Heart right ventricle (tissue), 16 donors: ENCODE measurements at regions not wholly inside any gene's neighbourhood (a gene's known extent, or its start where the extent isn't known, plus 50 kb on each side); places are given as distances from the start of the nearest gene placed in this dataset.

ENCODE experiments used
- ATAC-seq, 8 donors: fragments of 200-7000 bp; cut with Tn5 transposase; one replicate each; pipeline ENCODE4 v1.9.1; 2020; ENCODE audit warnings: mild to moderate bottlenecking in 8 of 8, moderate library complexity in 8 of 8, moderate number of reproducible peaks in 1 of 8
- DNase-seq, 2 donors: peaks; one replicate each; pipeline ENCODE4 v3.0.0-alpha.2; 2020
- H3K27ac ChIP-seq, 10 donors: fragments of 200-600 bp; sonication (generic) in 2 of 10; one replicate each; pipeline versions ENCODE4 v1.5.0 to v1.8.0; 2020 to 2022; ENCODE audit warnings: mild to moderate bottlenecking in 3 of 10
- H3K27me3 ChIP-seq, 7 donors: fragments of 200-600 bp; one replicate each; pipeline ENCODE4 v1.8.0; 2021 to 2022; ENCODE audit warnings: mild to moderate bottlenecking in 2 of 7
- H3K36me3 ChIP-seq, 9 donors: fragments of 200-600 bp; sonication (generic) in 1 of 9; one replicate each; pipeline versions ENCODE4 v1.5.0 to v1.8.0; 2020 to 2022; ENCODE audit warnings: mild to moderate bottlenecking in 2 of 9
- H3K4me1 ChIP-seq, 9 donors: fragments of 200-600 bp; sonication (generic) in 1 of 9; one replicate each; pipeline versions ENCODE4 v1.5.0 to v1.8.0; 2020 to 2022; ENCODE audit warnings: mild to moderate bottlenecking in 4 of 9
- H3K4me3 ChIP-seq, 10 donors: fragments of 200-600 bp; sonication (generic) in 2 of 10; one replicate each; pipeline versions ENCODE4 v1.5.0 to v1.8.0; 2020 to 2022; ENCODE audit warnings: mild to moderate bottlenecking in 7 of 10, moderate library complexity in 2 of 10
- H3K9me3 ChIP-seq, 11 donors: fragments of 200-600 bp in 10 of 11; sonication (generic) in 2 of 11; one replicate each; pipeline versions ENCODE4 v1.5.0 to v1.8.0; 2013 to 2022; ENCODE audit warnings: mild to moderate bottlenecking in 2 of 11, control low read depth in 1 of 11, moderate library complexity in 1 of 11
- WGBS, 2 donors: extraction: QIAGEN DNeasy Blood & Tissue Kit; methylation state at CpG; one replicate each; pipeline ENCODE4 v1.1.7; 2013; ENCODE audit warnings: inconsistent platforms in 1 of 2; 5-methylcytosine and 5-hydroxymethylcytosine counted together
- intact Hi-C, 10 donors: fragments of 100-400 bp; cut with DNase I; formaldehyde crosslinking; loops; one replicate each; pipeline versions ENCODE4 v1.11.1 to v1.14.2; 2022
- TF ChIP-seq, protein P1 (sequence below), 9 donors: fragments of 200-600 bp; sonication (generic) in 2 of 9; IDR thresholded peaks; one replicate each; pipeline versions ENCODE4 v1.5.0 to v1.8.0; 2021 to 2022; ENCODE audit warnings: antibody characterized with exemption in 9 of 9, mild to moderate bottlenecking in 5 of 9, moderate library complexity in 1 of 9
- donor health status: Arrhythmogenic right ventricular cardiomyopathy.
- donor health status: ischemic (EF 13 %, LVEDD 7.1; RV severe dilation, severe dysfunction).
- donor health status: healthy with polysubstance abuse.
- donor health status: DM: no; HTN: yes; CAD: no.
- donor health status: DM: no; HTN: no; CAD: no.
- donor health status: ischemic (EF 25% LVEDD 6.9; RV normal size, moderate dysfunction).
- donor health status: ischemic (EF 25% LVEDD 5.7; RV mildly dilated, moderate dysfunction).
- donor health status: healthy.
- donor health status: DM: yes; HTN: yes; CAD: no.
- donor health status: Ischemic cardiomyopathy.
- donor health status: ischemic (EF 35%, LVEDD 5.7; RV mildly dilated, moderate dysfunction).
- donor health status: nonischemic (EF 11% LVEDD 7.7; RV severe dilation, severe dysfunction).
- donor health status: DM: yes; HTN: yes; CAD: no.
- donor health status: PGD.
- donor health status: ischemic (EF 29% LVEDD 5.4; RV normal size, mild dysfunction).
- donor health status: nonischemic (EF 23%, LVEDD 6.1; RV moderate dilation, normal function).

DNA sequence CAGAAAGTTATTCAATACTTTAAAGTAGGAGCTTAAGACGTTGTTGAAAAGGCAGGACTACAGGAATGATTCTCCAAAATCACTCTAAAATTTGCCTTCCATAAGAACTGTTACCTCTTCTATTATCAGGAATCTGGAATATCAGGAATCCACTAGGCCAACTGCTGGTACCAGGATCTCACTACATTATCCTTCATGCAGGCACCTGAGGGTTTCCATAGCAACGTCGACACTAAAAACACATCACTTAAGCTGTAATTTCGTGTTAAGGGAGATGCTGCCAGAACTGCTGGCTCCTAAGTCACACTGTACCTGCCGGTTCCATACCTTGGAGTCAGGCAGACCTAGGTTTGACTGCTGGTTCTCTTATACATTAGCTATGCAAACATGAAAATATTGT, 139.7 kb upstream of the C1orf87 start:
- Histone ChIP-seq H3K4me1 (no peaks in the 10 kb centered on the region), H3K36me3 (no peaks in the 10 kb centered on the region), H3K4me3 (no peak overlapping the region), H3K27me3 (no peaks in the 10 kb centered on the region), H3K9me3 (peaks cover 0 to 23% (median 0%) of the 10 kb centered on the region in 11 donors), H3K27ac (no peak overlapping the region)
- DNase-seq (no peak), ATAC-seq (no peak)
- TF ChIP-seq, protein P1, sequence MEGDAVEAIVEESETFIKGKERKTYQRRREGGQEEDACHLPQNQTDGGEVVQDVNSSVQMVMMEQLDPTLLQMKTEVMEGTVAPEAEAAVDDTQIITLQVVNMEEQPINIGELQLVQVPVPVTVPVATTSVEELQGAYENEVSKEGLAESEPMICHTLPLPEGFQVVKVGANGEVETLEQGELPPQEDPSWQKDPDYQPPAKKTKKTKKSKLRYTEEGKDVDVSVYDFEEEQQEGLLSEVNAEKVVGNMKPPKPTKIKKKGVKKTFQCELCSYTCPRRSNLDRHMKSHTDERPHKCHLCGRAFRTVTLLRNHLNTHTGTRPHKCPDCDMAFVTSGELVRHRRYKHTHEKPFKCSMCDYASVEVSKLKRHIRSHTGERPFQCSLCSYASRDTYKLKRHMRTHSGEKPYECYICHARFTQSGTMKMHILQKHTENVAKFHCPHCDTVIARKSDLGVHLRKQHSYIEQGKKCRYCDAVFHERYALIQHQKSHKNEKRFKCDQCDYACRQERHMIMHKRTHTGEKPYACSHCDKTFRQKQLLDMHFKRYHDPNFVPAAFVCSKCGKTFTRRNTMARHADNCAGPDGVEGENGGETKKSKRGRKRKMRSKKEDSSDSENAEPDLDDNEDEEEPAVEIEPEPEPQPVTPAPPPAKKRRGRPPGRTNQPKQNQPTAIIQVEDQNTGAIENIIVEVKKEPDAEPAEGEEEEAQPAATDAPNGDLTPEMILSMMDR (IDR thresholded peaks at IDR 0.05), result no peak
- intact Hi-C loops, result no loop called here
- WGBS, 2 donors, result 74% methylated on average over 5 of the region's 5 CpGs

DNA sequence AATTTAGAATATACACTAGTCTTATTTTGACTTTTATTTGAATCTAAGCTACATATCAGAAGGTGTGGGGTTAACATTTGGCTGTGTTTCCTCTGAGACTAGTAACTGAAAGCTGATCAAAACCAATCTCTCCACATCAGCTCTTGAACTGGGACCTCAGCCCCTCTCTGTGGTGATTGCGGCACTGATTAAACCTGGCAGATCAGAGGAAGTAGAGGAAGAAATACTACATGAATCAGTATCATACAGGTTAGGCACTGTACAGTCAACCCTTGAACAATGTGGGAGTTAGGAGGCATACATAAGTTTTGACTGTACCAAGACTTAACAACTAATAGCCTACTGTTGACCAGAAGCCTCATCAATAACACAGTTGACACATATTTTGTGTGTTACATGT, 122.5 kb upstream of the C1orf87 start:
- ATAC-seq, result no peak
- Histone ChIP-seq H3K4me3 (no peak overlapping the region), H3K4me1 (no peaks in the 10 kb centered on the region), H3K27ac (no peak overlapping the region), H3K27me3 (no peaks in the 10 kb centered on the region), H3K9me3 (peaks cover 0 to 9% (median 0%) of the 10 kb centered on the region in 11 donors), H3K36me3 (no peaks in the 10 kb centered on the region)
- 91 to 94% methylated on average over 1 of the region's 1 CpG for WGBS, 2 donors
- TF ChIP-seq, protein P1 (IDR thresholded peaks at IDR 0.05), result no peak
- intact Hi-C loops, result no loop called here
- no peak for DNase-seq

DNA sequence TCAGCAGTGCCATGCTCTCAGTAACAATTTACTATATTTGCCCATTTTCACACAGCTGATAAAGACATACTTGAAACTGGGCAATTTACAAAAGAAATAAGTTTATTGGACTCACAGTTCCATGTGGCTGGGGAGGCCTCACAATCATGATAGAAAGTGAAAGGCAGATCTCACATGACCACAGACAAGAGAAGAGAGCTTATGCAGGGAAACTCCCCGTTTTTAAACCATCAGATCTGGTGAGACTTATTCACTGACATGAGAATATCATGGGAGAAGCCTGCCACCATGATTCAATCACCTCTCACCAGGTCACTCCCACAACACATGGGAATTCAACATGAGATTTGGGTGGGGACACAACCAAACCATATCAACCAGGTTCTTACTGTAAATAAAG, 112.1 kb upstream of the C1orf87 start:
- no peak for ATAC-seq
- Histone ChIP-seq H3K4me3 (no peak overlapping the region), H3K27ac (no peak overlapping the region), H3K36me3 (no peaks in the 10 kb centered on the region), H3K9me3 (peaks cover 0 to 77% (median 22%) of the 10 kb centered on the region in 11 donors), H3K27me3 (no peaks in the 10 kb centered on the region), H3K4me1 (no peaks in the 10 kb centered on the region)
- TF ChIP-seq, protein P1 (IDR thresholded peaks at IDR 0.05), result no peak
- WGBS, 2 donors, result 45 to 52% methylated on average over 1 of the region's 1 CpG
- intact Hi-C loops, result no loop called here
- no peak for DNase-seq

DNA sequence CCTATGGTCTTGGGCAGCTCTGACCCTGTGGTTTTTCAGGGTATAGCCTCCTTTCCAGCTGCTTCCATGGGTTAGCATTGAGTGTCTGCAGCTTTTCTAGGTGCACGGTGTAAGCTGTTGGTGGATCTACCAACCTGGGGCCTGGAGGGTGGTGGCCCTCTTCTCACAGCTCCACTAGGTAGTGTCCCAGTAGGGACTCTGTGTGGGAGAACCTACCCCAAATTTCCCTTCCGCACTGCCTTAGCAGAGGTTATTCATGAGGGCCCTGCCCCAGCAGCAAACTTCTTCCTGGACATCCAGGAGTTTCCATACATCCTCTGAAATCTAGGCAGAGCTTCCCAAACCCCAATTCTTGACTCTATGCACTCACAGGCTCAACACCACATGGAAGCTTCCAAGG, 111.0 kb upstream of the C1orf87 start:
- H3K4me1 ChIP-seq, result no peaks in the 10 kb centered on the region
- 92 to 96% methylated on average over 2 of the region's 2 CpGs for WGBS, 2 donors
- TF ChIP-seq, protein P1 (IDR thresholded peaks at IDR 0.05), result no peak
- ATAC-seq (no peak), DNase-seq (no peak)
- intact Hi-C loops, result no loop called here
- no peaks in the 10 kb centered on the region for H3K27me3 ChIP-seq
- H3K9me3 ChIP-seq, result peaks cover 0 to 70% (median 22%) of the 10 kb centered on the region in 11 donors
- H3K4me3 ChIP-seq, result no peak overlapping the region
- no peaks in the 10 kb centered on the region for H3K36me3 ChIP-seq
- no peak overlapping the region for H3K27ac ChIP-seq
